CD4-positive, alpha-beta T cell treated with Interleukin-15 for 1 hour (primary cell): ENCODE measurements at regions not wholly inside any gene's neighbourhood (a gene's known extent, or its start where the extent isn't known, plus 50 kb on each side); places are given as distances from the start of the nearest gene placed in this dataset.
"Not testable (repeated sequence)": the region's sequence is repeated elsewhere in the genome, so short reads cannot be mapped to it uniquely, and the experiment has no call there.

ENCODE experiments used
- DNase-seq: peaks from one replicate; pipeline ENCODE4 v3.0.0-alpha.2; 2020

GRCh38 chr22:48629631-48630432, 1197.8 kb downstream of the BRD1 start:
- DNase-seq, result no peak

- DNase-seq, result no peak
These were observed 1198.7 kb downstream of the BRD1 start for GRCh38 chr22:48628891-48629543.

GRCh38 chr22:48627966-48628365, 1199.7 kb downstream of the BRD1 start:
- no peak for DNase-seq

GRCh38 chr22:48627203-48627602, 1200.5 kb downstream of the BRD1 start:
- DNase-seq, result no peak

GRCh38 chr22:48624401-48624800, 1203.3 kb downstream of the BRD1 start:
- DNase-seq, result no peak

GRCh38 chr22:48622891-48623545, 1204.7 kb downstream of the BRD1 start:
- no peak for DNase-seq

GRCh38 chr22:48621085-48621484, 1206.6 kb downstream of the BRD1 start:
- DNase-seq, result no peak

- not testable (repeated sequence) for DNase-seq
These were observed 1207.2 kb downstream of the BRD1 start for GRCh38 chr22:48620460-48620859.

- DNase-seq, result no peak
These were observed 1208.0 kb downstream of the BRD1 start for GRCh38 chr22:48619721-48620120.

- no peak for DNase-seq
These were observed 1209.3 kb downstream of the BRD1 start for GRCh38 chr22:48618326-48618725.

GRCh38 chr22:48616656-48617055, 1211.0 kb downstream of the BRD1 start:
- DNase-seq, result no peak

GRCh38 chr22:48615171-48616008, 1212.3 kb downstream of the BRD1 start:
- no peak for DNase-seq

- no peak for DNase-seq
These were observed 1214.0 kb downstream of the BRD1 start for GRCh38 chr22:48613566-48614200.

- DNase-seq, result no peak
These were observed 1215.3 kb downstream of the BRD1 start for GRCh38 chr22:48612077-48612995.

GRCh38 chr22:48609279-48609865, 1218.3 kb downstream of the BRD1 start:
- DNase-seq, result no peak

- no peak for DNase-seq
These were observed 1219.6 kb downstream of the BRD1 start for GRCh38 chr22:48607901-48608662.

GRCh38 chr22:48606684-48607307, 1220.9 kb downstream of the BRD1 start:
- no peak for DNase-seq

- no peak for DNase-seq
These were observed 1221.7 kb downstream of the BRD1 start for GRCh38 chr22:48605856-48606481.

- DNase-seq, result no peak
These were observed 1222.5 kb downstream of the BRD1 start for GRCh38 chr22:48605125-48605524.
